RWPE2 (cell line): ENCODE measurements at regions not wholly inside any gene's neighbourhood (a gene's known extent, or its start where the extent isn't known, plus 50 kb on each side); places are given as distances from the start of the nearest gene placed in this dataset.

Source experiments
- ATAC-seq: fragments of 200-7000 bp; cut with Tn5 transposase; 3 replicates; pipeline ENCODE4 v1.9.1; 2021; ENCODE audit warnings: low read depth
- DNase-seq: peaks from one replicate; pipeline ENCODE4 v3.0.0-alpha.2; 2020; ENCODE audit warnings: low spot score
- H3K27ac ChIP-seq: fragments of 450-650 bp; 2 replicates; pipeline ENCODE4 v1.5.1; 2017; ENCODE audit warnings: mild to moderate bottlenecking; ENCODE audit not compliant: poor library complexity, severe bottlenecking
- H3K27me3 ChIP-seq: fragments of 250-450 bp; sonication (Bioruptor Pico); 2 replicates; pipeline ENCODE4 v1.5.1; 2021; ENCODE audit warnings: mild to moderate bottlenecking, moderate library complexity; ENCODE audit not compliant: insufficient read depth, poor library complexity, severe bottlenecking
- H3K36me3 ChIP-seq: fragments of 250-450 bp; sonication (Bioruptor Pico); 2 replicates; pipeline ENCODE4 v1.5.1; 2020; ENCODE audit warnings: low read depth, mild to moderate bottlenecking, moderate library complexity
- H3K4me1 ChIP-seq: fragments of 250-450 bp; sonication (Bioruptor Pico); 2 replicates; pipeline ENCODE4 v1.5.1; 2021; ENCODE audit warnings: mild to moderate bottlenecking, moderate library complexity; ENCODE audit not compliant: insufficient read depth, poor library complexity, severe bottlenecking
- H3K4me3 ChIP-seq: fragments of 250-450 bp; sonication (Bioruptor Pico); 2 replicates; pipeline ENCODE4 v1.5.1; 2021; ENCODE audit warnings: mild to moderate bottlenecking, moderate library complexity; ENCODE audit not compliant: severe bottlenecking
- H3K9me3 ChIP-seq: fragments of 250-450 bp; sonication (Bioruptor Pico); 2 replicates; pipeline ENCODE4 v1.5.1; 2021; ENCODE audit warnings: mild to moderate bottlenecking, moderate library complexity; ENCODE audit not compliant: severe bottlenecking
- CTCF ChIP-seq: fragments of 450-650 bp; IDR thresholded peaks from one replicate; pipeline ENCODE4 v1.5.1; 2017; ENCODE audit warnings: mild to moderate bottlenecking, moderate library complexity; ENCODE audit not compliant: poor library complexity, severe bottlenecking

- no peak for TF ChIP-seq CTCF
- no peak overlapping the region for H3K4me3 ChIP-seq
- DNase-seq = peak; percentile 30
- H3K36me3 ChIP-seq = no peaks in the 10 kb centered on the region
- no peaks in the 10 kb centered on the region for H3K27me3 ChIP-seq
- H3K27ac ChIP-seq = no peak overlapping the region
- no peak for ATAC-seq
- H3K9me3 ChIP-seq = no peaks in the 10 kb centered on the region
- no peaks in the 10 kb centered on the region for H3K4me1 ChIP-seq
Measured at GRCh38 chr16:86962259-86962658, 354.9 kb downstream of the C16orf95 start.

GRCh38 chr16:86962913-86963312 lies 354.3 kb downstream of the C16orf95 start:
- no peak for TF ChIP-seq CTCF
- DNase-seq (peak; percentile 34), ATAC-seq (no peak)
- H3K4me1 ChIP-seq = no peaks in the 10 kb centered on the region
- no peak overlapping the region for H3K27ac ChIP-seq
- H3K9me3 ChIP-seq = no peaks in the 10 kb centered on the region
- H3K27me3 ChIP-seq = no peaks in the 10 kb centered on the region
- no peaks in the 10 kb centered on the region for H3K36me3 ChIP-seq
- no peak overlapping the region for H3K4me3 ChIP-seq

- no peak for TF ChIP-seq CTCF
- peak; percentile 43 for DNase-seq
- Histone ChIP-seq H3K4me1 (no peaks in the 10 kb centered on the region), H3K9me3 (no peaks in the 10 kb centered on the region), H3K4me3 (no peak overlapping the region), H3K36me3 (no peaks in the 10 kb centered on the region), H3K27me3 (no peaks in the 10 kb centered on the region), H3K27ac (no peak overlapping the region)
- no peak for ATAC-seq
Measured at GRCh38 chr16:86963600-86964575, 353.3 kb downstream of the C16orf95 start.

GRCh38 chr16:86964796-86965241 lies 352.4 kb downstream of the C16orf95 start:
- Histone ChIP-seq H3K4me1 (no peaks in the 10 kb centered on the region), H3K36me3 (no peaks in the 10 kb centered on the region), H3K9me3 (no peaks in the 10 kb centered on the region), H3K4me3 (no peak overlapping the region), H3K27ac (no peak overlapping the region), H3K27me3 (no peaks in the 10 kb centered on the region)
- ATAC-seq (no peak), DNase-seq (peak; percentile 31)
- TF ChIP-seq CTCF = no peak

GRCh38 chr16:86965331-86965730 lies 351.9 kb downstream of the C16orf95 start:
- H3K4me1 ChIP-seq = no peaks in the 10 kb centered on the region
- no peaks in the 10 kb centered on the region for H3K9me3 ChIP-seq
- no peak for TF ChIP-seq CTCF
- H3K27ac ChIP-seq = no peak overlapping the region
- no peaks in the 10 kb centered on the region for H3K36me3 ChIP-seq
- H3K27me3 ChIP-seq = no peaks in the 10 kb centered on the region
- ATAC-seq (no peak), DNase-seq (no peak)
- no peak overlapping the region for H3K4me3 ChIP-seq
